Thymus (tissue), 11 donors: ENCODE measurements at regions not wholly inside any gene's neighbourhood (a gene's known extent, or its start where the extent isn't known, plus 50 kb on each side); places are given as distances from the start of the nearest gene placed in this dataset.
"Not testable (repeated sequence)": the region's sequence is repeated elsewhere in the genome, so short reads cannot be mapped to it uniquely, and the experiment has no call there.

Source experiments
- DNase-seq, 9 donors: peaks; one replicate each; pipeline ENCODE4 v3.0.0-alpha.2; 2013; ENCODE audit warnings: low spot score in 9 of 9, low read depth in 6 of 9, missing footprints in 1 of 9
- H3K27ac ChIP-seq, 2 donors: one replicate each; pipeline ENCODE4 v1.5.1; 2013; ENCODE audit warnings: control low read depth in 1 of 2, low read depth in 1 of 2, low read length in 1 of 2, mild to moderate bottlenecking in 1 of 2, moderate library complexity in 1 of 2
- H3K27me3 ChIP-seq, 2 donors: one replicate each; pipeline ENCODE4 v1.5.1; 2013; ENCODE audit warnings: low read length in 1 of 2; ENCODE audit not compliant: control insufficient read depth in 2 of 2, insufficient read depth in 1 of 2
- H3K36me3 ChIP-seq, 2 donors: one replicate each; pipeline ENCODE4 v1.5.1; 2013; ENCODE audit warnings: low read length in 1 of 2, mild to moderate bottlenecking in 1 of 2, moderate library complexity in 1 of 2; ENCODE audit not compliant: control insufficient read depth in 2 of 2, insufficient read depth in 2 of 2
- H3K4me1 ChIP-seq, 2 donors: one replicate each; pipeline ENCODE4 v1.5.1; 2013; ENCODE audit warnings: low read length in 2 of 2; ENCODE audit not compliant: control insufficient read depth in 2 of 2, insufficient read depth in 2 of 2
- H3K4me3 ChIP-seq, 2 donors: one replicate each; pipeline ENCODE4 v1.5.1; 2013; ENCODE audit warnings: low read length in 2 of 2, control low read depth in 1 of 2, mild to moderate bottlenecking in 1 of 2
- H3K9me3 ChIP-seq, 2 donors: one replicate each; pipeline ENCODE4 v1.5.1; 2013; ENCODE audit warnings: low read length in 1 of 2, mild to moderate bottlenecking in 1 of 2; ENCODE audit not compliant: control insufficient read depth in 2 of 2, insufficient read depth in 1 of 2
- WGBS: extraction: QIAGEN DNeasy Blood & Tissue Kit; methylation state at CpG from one replicate; pipeline ENCODE4 v1.1.7; 2013; 5-methylcytosine and 5-hydroxymethylcytosine counted together
- donor health status: healthy.

- Histone ChIP-seq H3K36me3 (no peaks in the 10 kb centered on the region), H3K27ac (no peak overlapping the region), H3K4me3 (no peak overlapping the region), H3K27me3 (no peaks in the 10 kb centered on the region), H3K9me3 (peaks cover 0 to 2% of the 10 kb centered on the region in 2 donors), H3K4me1 (no peaks in the 10 kb centered on the region)
- 93% methylated on average over 1 of the region's 1 CpG for WGBS
- no peak for DNase-seq
Observed at GRCh38 chr11:82046778-82047177, 686.9 kb downstream of the FAM181B start.

GRCh38 chr11:82045748-82046457 is 687.8 kb downstream of the FAM181B start:
- peaks cover 0 to 2% of the 10 kb centered on the region in 2 donors for H3K9me3 ChIP-seq
- no peak overlapping the region for H3K4me3 ChIP-seq
- H3K27me3 ChIP-seq = no peaks in the 10 kb centered on the region
- no peaks in the 10 kb centered on the region for H3K36me3 ChIP-seq
- DNase-seq = no peak
- H3K27ac ChIP-seq = no peak overlapping the region
- no peaks in the 10 kb centered on the region for H3K4me1 ChIP-seq
- 95% methylated on average over 2 of the region's 2 CpGs for WGBS

GRCh38 chr11:82043316-82043715 is 690.3 kb downstream of the FAM181B start:
- Histone ChIP-seq H3K9me3 (peaks cover 0 to 2% of the 10 kb centered on the region in 2 donors), H3K4me3 (no peak overlapping the region), H3K27ac (no peak overlapping the region), H3K36me3 (no peaks in the 10 kb centered on the region), H3K27me3 (no peaks in the 10 kb centered on the region), H3K4me1 (no peaks in the 10 kb centered on the region)
- WGBS = 55% methylated on average over 2 of the region's 2 CpGs
- DNase-seq = no peak

GRCh38 chr11:82041764-82042163 is 691.9 kb downstream of the FAM181B start:
- H3K27ac ChIP-seq = no peak overlapping the region
- H3K27me3 ChIP-seq = no peaks in the 10 kb centered on the region
- no peak for DNase-seq
- no peaks in the 10 kb centered on the region for H3K4me1 ChIP-seq
- no peaks in the 10 kb centered on the region for H3K9me3 ChIP-seq
- H3K4me3 ChIP-seq = no peak overlapping the region
- WGBS = 90% methylated on average over 6 of the region's 6 CpGs
- no peaks in the 10 kb centered on the region for H3K36me3 ChIP-seq

- 79% methylated on average over 2 of the region's 2 CpGs for WGBS
- Histone ChIP-seq H3K27ac (no peak overlapping the region), H3K27me3 (no peaks in the 10 kb centered on the region), H3K9me3 (no peaks in the 10 kb centered on the region), H3K36me3 (no peaks in the 10 kb centered on the region), H3K4me1 (no peaks in the 10 kb centered on the region), H3K4me3 (no peak overlapping the region)
- no peak for DNase-seq
Observed at GRCh38 chr11:82038154-82038553, 695.5 kb downstream of the FAM181B start.

DNA sequence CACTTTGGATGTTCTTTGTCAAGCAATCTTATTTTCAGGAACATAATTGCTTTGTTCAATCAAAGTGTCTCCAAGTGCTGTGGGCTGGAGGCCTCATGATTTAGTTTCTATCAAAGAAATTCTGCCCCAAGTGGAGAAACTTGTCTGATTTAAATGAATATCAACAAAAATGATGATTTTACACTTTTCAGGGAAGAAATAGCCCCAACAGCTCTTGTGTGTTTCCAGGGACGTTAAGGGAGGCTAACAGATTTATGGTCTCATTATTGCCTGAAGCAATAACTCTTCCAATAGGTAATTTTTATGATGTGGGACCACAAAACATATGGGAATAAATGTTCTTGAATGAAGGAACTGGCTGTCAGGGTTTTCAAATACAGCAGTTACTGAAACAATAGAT is 699.1 kb downstream of the FAM181B start:
- H3K9me3 ChIP-seq = no peaks in the 10 kb centered on the region
- no peaks in the 10 kb centered on the region for H3K36me3 ChIP-seq
- no peak for DNase-seq
- H3K27ac ChIP-seq = no peak overlapping the region
- WGBS = 59% methylated on average over 1 of the region's 1 CpG
- no peak overlapping the region for H3K4me3 ChIP-seq
- H3K27me3 ChIP-seq = no peaks in the 10 kb centered on the region
- no peaks in the 10 kb centered on the region for H3K4me1 ChIP-seq

GRCh38 chr11:82027335-82027734 is 706.3 kb downstream of the FAM181B start:
- H3K4me1 ChIP-seq, H3K9me3 ChIP-seq, H3K27me3 ChIP-seq, H3K36me3 ChIP-seq, H3K4me3 ChIP-seq, DNase-seq, H3K27ac ChIP-seq: not testable (repeated sequence)
- 92% methylated on average over 9 of the region's 9 CpGs for WGBS

GRCh38 chr11:82024760-82025159 is 708.9 kb downstream of the FAM181B start:
- Histone ChIP-seq H3K4me1 (no peaks in the 10 kb centered on the region), H3K27ac (no peak overlapping the region), H3K36me3 (no peaks in the 10 kb centered on the region), H3K4me3 (no peak overlapping the region), H3K9me3 (no peaks in the 10 kb centered on the region), H3K27me3 (no peaks in the 10 kb centered on the region)
- 84% methylated on average over 1 of the region's 1 CpG for WGBS
- no peak for DNase-seq

DNA sequence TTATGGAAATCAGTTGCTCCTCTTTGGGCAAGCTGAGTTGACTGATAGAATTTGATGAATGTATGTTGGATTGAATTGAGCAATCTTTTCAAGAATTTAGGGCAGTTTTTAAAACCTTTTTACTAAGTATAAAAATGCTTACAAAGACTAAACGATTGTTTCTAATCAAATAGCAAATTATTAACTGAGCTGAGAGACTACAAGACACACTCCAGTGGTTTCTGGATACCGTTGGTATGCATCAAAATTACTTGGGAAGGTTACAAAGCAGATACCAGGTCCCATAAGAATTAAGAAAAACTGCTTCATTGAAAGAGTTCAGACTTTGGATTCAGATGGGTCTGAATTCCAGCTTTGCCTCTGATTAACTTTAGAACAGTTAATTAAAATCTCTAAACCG is 721.4 kb downstream of the FAM181B start:
- 82% methylated on average over 3 of the region's 3 CpGs for WGBS
- Histone ChIP-seq H3K27ac (no peak overlapping the region), H3K4me1 (no peaks in the 10 kb centered on the region), H3K27me3 (no peaks in the 10 kb centered on the region), H3K36me3 (no peaks in the 10 kb centered on the region), H3K9me3 (no peaks in the 10 kb centered on the region), H3K4me3 (no peak overlapping the region)
- no peak for DNase-seq
